Eye (tissue), 1 donor: ENCODE measurements at regions not wholly inside any gene's neighbourhood (a gene's known extent, or its start where the extent isn't known, plus 50 kb on each side); places are given as distances from the start of the nearest gene placed in this dataset.
A peak's percentile ranks its signal among the peaks of the same experiment; 100 is the strongest.
"Not testable (repeated sequence)": the region's sequence is repeated elsewhere in the genome, so short reads cannot be mapped to it uniquely, and the experiment has no call there.

Experiments
- DNase-seq: peaks from one replicate; pipeline ENCODE4 v3.0.0-alpha.2; 2015

DNA sequence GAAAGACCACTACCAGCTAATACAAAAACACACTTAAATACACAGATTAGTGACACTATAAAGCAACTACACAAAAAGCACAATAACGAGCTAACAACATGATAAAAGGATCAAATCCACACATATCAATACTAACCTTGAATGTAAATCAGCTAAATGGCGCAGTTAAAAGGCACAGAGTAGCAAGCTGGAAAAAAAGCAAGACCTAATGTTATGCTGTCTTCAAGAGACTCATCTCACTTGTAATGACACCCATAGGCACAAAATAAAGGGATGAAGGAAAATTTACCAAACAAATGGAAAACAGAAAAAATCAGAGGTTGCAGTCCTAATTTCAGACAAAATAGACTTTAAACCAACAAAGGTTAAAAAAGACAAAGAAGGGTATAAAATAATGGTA lies 86.3 kb downstream of the NUS1 start:
- no peak for DNase-seq

DNA sequence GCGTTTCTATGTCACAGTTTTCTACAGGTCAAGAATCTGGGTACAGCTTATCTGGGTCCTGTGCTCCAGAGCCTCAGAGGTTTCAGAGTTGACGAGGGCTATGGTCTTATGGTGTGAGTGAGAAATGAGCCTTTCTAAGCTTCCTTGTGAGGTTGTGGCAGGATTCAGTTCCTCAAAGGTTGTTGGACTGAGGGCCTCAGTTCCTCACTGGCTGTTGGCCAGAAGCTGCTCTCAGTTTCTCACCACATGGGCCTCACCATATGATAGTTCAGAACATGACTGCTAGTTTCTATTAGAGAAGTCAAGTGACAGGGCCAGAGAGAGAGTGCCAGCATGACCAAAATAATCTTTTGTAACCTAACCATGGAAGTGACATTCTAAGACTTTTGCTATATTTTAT lies 96.1 kb downstream of the NUS1 start:
- no peak for DNase-seq

DNA sequence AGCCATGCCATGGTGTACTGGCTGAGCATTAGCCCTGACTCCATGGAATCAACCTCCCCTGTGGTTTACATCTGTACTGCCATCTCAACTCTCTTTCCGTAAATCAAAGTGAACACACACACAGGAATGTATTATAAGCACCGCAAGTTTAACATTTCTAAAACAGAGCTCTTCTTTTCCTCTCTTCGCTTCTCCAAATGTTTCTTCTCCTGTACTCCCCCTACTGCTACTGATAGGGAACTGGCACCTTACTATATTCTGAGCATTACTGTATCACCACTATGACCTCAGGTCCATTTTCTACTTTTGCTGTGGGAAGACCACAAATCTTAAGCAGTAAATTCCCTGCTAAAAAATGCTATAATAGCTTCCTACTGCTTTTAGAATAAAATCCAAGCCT lies 101.2 kb downstream of the NUS1 start:
- DNase-seq: no peak

DNA sequence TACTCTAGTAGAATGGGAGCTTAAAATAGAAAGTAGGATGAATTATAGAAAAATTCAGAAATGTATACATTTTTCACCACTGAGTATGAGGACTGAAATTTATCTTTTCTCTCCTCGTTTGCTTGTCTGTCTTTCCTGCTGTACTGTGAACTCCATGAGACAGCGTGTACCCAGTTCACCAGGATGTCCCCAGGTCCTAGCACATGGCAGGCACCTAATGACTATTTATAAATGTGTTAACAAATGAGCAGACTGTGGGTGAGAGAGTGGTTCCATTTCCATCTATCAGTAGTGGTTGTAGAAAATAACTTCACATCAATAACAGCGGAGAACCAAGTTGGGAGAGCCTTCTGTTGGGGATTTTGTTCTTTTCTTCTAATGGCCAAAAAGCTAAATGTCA lies 106.3 kb downstream of the NUS1 start:
- no peak for DNase-seq

DNA sequence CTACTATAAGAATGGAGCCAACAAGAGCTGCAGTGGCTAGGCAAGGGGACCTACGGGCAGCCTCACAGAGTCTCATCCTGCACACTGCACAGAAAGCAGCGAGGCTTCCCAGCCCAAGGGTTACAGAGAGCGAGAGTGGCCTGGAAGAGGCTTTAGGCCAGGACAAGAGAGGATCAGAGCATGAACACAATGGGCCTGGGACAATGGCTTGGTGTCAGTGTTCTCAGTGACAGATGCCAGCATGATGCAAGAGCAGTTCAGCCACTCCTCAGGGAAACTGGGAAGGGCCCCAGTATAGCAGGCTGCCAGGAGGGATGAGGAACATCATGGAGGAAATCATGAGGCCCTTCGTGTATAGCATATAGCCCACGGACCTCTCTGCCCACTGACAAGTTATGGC lies 108.0 kb downstream of the NUS1 start:
- no peak for DNase-seq

DNA sequence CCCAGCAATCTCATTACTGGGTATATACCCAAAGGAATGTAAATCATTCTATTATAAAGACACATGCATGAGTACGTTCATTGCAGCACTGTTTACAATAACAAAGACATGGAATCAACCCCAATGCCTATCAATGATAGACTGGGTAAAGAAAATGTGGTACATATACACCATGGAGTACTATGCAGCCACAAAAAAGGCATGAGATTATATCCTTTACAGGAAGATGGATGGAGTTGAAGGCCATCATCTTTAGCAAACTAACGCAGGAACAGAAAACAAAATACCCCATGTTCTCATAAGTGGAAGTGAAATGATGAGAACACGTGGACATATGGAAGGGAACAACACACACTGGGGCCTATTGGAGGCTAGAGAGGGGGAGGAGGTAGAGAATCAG lies 115.7 kb downstream of the NUS1 start:
- DNase-seq: no peak

DNA sequence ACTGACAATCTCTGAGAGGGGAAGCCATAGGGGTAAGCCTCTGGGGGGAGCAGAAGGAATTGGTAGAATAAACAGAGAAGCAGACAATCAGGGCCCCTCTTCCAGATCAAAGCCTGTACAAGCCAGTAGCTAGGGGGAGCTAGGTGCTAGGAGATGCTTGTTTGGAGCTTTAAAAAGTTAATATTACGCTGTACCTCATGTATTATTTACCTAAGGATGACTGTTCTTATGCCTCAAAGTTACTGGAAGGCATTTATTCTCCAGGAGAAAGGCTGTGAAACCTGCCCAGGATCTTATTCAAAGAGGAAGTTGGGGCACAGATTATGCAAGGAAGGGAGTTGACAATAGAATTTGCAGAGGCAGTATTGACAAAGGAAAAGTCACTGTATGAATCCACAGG lies 111.8 kb upstream of the SLC35F1 start:
- DNase-seq: no peak

DNA sequence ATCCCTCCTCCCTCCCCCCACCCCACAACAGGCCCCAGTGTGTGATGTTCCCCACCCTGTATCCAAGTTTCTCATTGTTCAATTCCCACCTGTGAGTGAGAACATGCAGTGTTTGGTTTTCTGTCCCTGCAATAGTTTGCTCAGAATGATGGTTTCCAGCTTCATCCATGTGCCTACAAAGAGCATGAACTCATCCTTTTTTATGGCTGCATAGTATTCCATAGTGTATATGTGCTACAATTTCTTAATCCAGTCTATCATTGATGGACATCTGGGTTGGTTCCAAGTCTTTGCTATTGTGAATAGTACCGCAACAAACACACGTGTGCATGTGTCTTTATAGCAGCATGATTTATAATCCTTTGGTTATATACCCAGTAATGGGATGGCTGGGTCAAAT lies 108.2 kb upstream of the SLC35F1 start:
- DNase-seq: not testable (repeated sequence)

DNA sequence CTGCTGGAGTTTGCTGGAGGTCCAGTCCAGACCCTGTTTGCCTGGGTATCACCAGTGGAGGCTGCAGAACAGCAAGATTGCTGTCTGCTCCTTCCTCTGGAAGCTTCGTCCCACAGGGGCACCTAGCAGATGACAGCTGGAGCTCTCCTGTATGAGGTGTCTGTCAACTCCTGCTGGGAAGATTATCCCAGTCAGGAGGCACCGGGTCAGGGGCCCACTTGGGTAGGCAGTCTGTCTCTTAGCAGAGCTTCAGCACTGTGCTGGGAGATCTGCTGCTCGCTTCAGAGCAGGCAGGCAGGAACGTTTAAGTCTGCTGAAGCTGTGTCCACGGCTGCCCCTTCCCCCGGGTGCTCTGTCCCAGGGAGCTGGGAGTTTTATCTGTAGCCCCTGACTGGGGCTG lies 96.8 kb upstream of the SLC35F1 start:
- DNase-seq: no peak

DNA sequence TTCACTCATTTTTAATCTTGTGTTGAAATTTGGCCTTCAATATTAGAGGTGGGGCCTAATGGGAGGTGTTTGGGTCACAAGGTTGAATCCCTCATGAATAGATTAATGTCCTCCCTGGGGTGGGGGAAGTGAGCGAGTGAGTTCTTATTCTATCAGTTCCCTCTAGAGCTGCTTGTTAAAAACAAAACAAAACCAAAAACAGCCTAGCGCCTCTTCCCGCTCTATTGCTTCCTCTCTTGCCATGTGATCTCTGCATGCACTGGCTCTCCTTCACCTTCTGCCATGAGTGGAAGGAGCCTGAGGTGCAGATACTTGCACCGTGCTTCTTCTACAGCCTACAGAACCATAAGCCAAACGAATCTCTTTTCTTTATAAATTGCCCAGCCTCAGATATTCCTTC lies 89.6 kb upstream of the SLC35F1 start:
- no peak for DNase-seq

DNA sequence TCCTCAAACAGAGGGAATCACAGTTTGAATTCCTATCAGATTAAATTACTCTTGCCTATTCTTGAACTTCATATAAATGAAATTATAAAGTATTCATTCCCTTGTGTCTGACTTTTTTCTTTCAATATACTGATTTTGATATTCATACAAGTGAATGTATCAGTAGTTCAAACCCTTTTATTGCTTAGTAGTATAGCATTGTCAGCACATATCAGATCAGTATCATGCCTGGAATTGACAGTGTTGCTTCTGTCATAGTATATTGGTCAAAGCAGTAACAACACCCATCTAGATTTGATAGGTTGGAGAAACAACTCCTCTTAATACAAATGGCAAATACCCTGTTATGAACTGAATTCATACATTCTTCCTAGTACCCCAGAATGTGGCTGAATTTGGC lies 89.1 kb upstream of the SLC35F1 start:
- DNase-seq: no peak

DNA sequence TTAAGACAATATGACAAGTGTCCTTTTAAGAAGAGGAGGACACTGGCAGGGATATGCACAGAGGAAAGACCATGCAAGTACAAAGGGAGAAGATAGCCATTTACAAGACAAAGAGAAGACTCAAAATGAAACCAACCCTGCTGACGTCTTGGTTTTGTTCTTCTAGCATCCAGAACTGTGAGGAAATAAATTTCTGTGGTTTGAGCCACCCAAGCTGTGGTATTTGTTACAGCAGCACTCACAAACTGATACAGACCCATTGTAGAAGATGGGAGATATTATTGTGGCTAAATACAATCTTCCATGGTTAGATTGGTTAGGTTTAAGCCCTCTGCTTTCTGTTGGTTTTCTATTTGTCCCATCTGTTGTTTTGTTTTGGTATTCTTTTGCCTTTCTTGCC lies 88.6 kb upstream of the SLC35F1 start:
- DNase-seq: no peak

DNA sequence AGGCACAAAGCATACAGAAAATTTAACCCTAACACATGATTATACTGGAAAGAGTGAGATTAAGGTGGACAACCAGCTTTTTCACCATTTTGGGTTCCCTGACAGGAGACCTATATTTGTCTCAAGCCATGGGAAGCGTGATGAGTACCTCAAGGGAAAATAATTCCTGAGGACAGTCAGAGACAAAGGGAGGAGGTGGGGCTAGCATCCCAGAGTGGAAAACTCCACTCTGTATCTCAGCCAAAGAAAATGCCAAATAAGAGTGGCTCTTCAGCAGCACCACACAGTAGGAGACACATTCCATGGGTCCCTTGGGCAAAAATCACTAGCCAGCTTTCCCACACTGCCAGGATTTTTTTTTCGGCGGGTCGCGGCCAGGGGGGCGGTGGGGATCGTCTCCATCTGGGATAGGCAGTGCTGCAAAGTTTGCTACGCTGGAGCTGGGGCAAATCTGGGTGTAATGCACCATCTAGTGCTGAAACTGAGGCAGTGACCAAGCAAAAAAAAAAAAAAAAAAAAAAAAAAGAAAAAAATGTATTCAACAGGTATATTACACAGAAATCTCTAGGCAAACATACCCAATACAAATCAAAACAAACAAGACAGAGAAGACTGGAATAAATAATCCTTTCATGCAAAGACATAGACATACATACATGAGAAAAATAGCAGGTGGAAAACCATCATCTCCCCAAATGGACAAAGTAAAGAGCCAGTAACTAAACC lies 77.3 kb upstream of the SLC35F1 start:
- peak; percentile 61 for DNase-seq

DNA sequence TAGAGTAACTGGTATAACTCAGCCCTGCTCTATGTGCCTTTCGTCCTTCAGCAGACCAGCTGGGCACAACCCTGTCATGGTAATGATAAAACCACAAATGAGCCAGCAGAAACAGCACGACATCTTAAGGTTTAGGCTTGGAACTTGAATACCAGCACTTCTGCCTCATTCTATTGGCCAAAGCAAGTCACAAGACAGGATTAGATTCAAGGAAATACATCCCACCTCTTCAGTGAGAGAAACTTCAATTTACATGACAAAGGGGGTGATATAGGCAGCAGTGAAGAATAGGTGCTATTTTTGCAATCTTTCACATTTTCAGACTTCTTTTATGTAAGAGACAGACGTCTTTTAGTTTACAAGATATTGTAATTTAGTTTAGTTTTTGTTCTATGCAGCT lies 69.8 kb upstream of the SLC35F1 start:
- no peak for DNase-seq

DNA sequence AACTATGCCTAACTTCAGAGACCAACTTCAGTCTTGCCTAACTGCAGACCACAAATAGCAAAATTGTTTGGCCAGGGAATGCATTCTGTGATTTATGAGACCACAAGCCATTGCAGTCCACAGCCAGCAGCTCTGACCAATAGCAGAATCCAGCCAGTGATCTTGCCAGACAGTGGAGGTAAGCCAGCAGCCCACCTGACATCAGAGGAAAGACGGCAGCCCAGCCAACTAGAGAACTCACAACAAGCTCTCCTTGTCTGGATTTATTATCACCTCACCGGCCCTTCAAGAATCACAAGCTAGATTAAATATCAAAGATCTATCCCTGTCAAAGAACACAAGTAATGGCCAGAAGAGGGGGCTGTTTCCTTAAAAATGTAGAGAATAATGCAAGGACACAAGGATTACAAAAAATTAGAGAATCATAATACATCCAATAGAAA lies 66.5 kb upstream of the SLC35F1 start:
- peak; percentile 61 for DNase-seq

DNA sequence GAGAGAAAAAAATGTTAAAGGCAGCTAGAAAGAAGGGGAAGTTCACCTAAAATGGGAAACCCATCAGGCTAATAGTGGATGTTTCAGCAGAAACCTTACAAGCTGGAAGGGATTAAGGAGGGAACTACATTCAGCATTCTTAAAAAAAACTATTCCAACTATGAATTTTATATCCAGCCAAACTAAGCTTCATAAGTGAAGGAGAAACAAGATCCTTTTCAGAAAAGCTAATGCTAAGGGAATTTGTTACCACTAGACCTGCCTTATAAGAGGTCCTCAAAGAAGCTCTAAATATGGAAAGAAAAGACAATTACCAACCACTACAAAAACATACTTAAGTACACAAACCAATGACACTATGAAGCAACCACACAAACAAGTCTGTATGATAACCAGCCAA lies 59.2 kb upstream of the SLC35F1 start:
- no peak for DNase-seq

DNA sequence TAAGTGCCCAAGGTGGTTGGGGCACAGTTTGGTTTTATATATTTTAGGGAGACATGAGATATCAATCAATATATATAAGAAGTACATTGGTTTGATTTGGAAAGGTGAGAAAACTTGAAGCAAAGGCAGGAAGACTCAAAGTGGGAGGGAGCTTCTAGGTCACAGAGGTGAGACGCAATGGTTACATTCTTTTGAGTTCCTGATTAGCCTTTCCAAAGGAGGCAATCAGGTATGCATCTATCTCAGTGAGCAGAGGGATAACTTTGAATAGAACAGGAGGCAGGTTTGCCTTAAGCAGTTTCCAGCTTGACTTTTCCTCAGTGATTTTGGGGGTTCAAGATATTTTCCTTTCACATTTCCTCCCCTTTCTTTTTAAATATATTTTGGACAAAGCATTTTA lies 58.0 kb upstream of the SLC35F1 start:
- DNase-seq: no peak
